A549 (cell line): ENCODE measurements at regions not wholly inside any gene's neighbourhood (a gene's known extent, or its start where the extent isn't known, plus 50 kb on each side); places are given as distances from the start of the nearest gene placed in this dataset.

ENCODE experiments used
- CTCF ChIP-seq: fragments of >200 bp; sonication (Bioruptor Twin); formaldehyde crosslinking; IDR thresholded peaks from 3 replicates; pipeline ENCODE4 v1.5.1; 2016
- FOSB ChIP-seq: fragments of 250-450 bp; sonication (Bioruptor Pico); IDR thresholded peaks from 2 replicates; pipeline ENCODE4 v1.5.0; 2020; ENCODE audit warnings: mild to moderate bottlenecking, moderate library complexity
- FOXS1 ChIP-seq: fragments of 250-450 bp; sonication (Bioruptor Pico); IDR thresholded peaks from 2 replicates; pipeline ENCODE4 v1.5.0; 2020; ENCODE audit warnings: mild to moderate bottlenecking, moderate library complexity
- POLR2A ChIP-seq: IDR thresholded peaks from 2 replicates; pipeline ENCODE4 v1.6.1; 2012; ENCODE audit warnings: mild to moderate bottlenecking, low read length
- RFX5 ChIP-seq: fragments of 450-650 bp; IDR thresholded peaks from 2 replicates; pipeline ENCODE4 v1.7.1; 2014; ENCODE audit warnings: antibody characterized with exemption, mild to moderate bottlenecking, moderate library complexity

GRCh38 chr2:107525406-107525805 is 301.3 kb upstream of the RGPD4 start:
- TF ChIP-seq FOSB (CRISPR knock-in tag) = no peak
- TF ChIP-seq CTCF = no peak
- TF ChIP-seq FOXS1 (CRISPR knock-in tag) = no peak
- no peak for TF ChIP-seq POLR2A
- no peak for TF ChIP-seq RFX5
